HG03196 (cell line): ENCODE measurements at regions not wholly inside any gene's neighbourhood (a gene's known extent, or its start where the extent isn't known, plus 50 kb on each side); places are given as distances from the start of the nearest gene placed in this dataset.
"Not testable (repeated sequence)": the region's sequence is repeated elsewhere in the genome, so short reads cannot be mapped to it uniquely, and the experiment has no call there.

Source experiments
- ATAC-seq: cut with Tn5 transposase; IDR thresholded peaks from one replicate; pipeline ENCODE4 v1.9.1; 2021; ENCODE audit not compliant: unreplicated experiment

- no peak for ATAC-seq
These were observed 603.5 kb upstream of the ADAMTS5 start for GRCh38 chr21:27570306-27570868.

DNA sequence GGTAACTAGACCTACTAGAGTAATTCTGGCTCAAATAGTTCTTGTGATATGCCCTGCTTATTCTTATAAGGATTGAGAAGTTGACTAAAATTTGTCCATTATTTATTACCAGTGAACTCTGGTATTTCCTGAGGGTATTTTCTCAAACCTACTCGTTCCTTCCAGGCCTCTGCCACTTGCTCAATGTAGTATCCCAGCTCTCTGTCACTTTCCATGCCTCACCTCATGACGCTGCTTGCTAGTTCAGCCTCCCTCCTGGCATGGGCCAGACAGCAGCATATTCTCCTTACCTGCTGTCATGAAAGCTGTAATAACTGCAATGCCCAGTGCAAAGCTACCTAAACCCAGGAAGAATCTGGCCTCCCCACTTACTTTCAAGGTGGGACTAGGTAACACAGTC, 602.9 kb upstream of the ADAMTS5 start:
- ATAC-seq: no peak

DNA sequence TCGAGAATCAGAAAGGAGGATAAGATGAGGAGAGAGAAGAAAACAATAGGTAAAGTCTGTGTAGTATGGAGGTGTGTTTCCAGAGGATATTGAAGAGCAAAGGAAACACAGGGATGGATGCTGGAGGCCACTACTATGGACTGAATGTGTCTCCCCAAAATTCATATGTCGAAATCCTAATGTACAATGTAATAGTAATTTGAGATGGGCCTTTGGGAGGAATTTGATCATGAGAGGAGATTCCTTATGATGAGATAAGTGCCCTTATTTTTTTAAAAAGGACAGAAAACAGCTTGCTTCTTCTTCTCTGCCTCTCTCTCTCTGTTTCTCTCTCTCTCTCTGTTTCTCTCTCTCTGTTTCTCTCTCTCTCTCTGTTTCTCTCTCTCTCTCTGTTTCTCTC, 602.2 kb upstream of the ADAMTS5 start:
- ATAC-seq: no peak

GRCh38 chr21:27567381-27567780, 600.5 kb upstream of the ADAMTS5 start:
- no peak for ATAC-seq

DNA sequence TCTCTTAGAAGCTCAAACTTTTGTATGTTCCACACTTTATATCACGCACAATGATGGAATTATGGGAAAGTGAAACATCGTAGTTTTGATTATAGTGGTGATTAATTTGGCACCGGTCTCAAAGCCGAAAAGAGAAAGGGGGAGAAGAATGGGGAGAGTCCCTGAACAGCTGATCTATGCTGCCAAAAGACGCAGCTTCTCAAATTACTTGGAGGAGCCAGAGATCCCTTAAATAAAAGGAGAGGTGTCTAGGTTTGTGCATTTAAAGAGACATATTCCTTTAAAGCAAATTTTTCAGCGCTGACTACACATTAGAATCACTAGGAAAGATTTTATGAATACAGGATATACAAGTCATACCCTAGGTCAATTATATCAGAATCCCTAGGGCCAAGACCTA, 599.6 kb upstream of the ADAMTS5 start:
- ATAC-seq: no peak

DNA sequence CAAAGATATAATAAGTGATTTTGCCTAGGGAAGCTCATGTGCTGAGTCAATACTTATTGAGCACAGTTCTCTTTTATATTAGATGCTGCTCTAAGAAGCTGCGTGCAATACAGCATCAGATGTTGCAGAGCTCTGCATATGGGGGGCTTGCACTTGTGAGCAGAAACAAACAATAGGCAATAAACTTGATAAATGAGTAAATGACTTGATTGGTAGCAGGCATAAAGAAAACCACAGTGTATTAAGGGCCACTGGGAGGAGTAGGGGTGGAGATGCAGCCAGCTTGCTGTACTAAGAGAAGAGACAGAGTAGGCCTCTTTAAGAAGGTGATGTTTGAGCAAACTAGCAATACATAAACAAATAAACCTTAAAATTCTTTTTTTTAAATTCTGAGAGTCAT, 598.5 kb upstream of the ADAMTS5 start:
- no peak for ATAC-seq

GRCh38 chr21:27564684-27565301, 597.9 kb upstream of the ADAMTS5 start:
- ATAC-seq: no peak

- no peak for ATAC-seq
These were observed 595.4 kb upstream of the ADAMTS5 start for GRCh38 chr21:27562303-27562702.

DNA sequence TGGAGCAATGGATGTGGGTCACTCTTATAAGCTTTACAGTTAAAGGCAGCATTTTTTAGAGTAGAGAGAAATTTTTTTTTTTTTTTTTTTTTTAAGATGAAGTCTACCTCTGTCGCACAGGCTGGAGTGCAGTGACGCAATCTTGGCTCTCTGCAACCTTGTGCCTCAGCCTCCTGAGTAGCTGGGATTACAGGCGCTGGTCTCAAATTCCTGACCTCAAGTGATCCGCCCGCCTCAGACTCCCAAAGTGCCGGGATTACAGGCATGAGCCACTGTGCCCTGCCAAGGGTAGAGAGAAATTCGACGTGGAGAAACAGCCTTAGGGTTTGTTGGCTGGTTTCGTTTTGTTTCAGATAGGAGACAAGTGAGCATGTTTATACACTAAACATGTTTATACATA, 594.2 kb upstream of the ADAMTS5 start:
- ATAC-seq: no peak

DNA sequence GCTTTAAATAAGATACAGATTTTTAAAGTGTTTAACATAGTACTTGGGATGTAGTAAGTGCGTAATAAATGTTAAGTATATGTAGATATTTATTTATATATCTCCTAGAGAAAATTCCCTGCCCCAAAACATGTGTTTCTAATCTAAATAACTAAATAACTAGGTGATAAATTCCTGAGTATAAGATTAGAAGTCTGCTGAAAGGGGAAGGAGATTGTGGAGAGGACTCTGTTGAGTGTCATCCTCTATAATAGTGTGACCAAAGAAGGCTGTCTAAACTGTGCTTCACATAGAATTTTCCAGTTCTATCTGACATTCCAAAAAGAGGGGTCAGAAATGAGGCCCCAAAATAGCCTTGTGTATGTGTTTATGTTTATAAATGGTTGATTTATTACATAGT, 590.5 kb upstream of the ADAMTS5 start:
- ATAC-seq: no peak

GRCh38 chr21:27555996-27556395, 589.1 kb upstream of the ADAMTS5 start:
- no peak for ATAC-seq

GRCh38 chr21:27550287-27550686, 583.4 kb upstream of the ADAMTS5 start:
- ATAC-seq: no peak

DNA sequence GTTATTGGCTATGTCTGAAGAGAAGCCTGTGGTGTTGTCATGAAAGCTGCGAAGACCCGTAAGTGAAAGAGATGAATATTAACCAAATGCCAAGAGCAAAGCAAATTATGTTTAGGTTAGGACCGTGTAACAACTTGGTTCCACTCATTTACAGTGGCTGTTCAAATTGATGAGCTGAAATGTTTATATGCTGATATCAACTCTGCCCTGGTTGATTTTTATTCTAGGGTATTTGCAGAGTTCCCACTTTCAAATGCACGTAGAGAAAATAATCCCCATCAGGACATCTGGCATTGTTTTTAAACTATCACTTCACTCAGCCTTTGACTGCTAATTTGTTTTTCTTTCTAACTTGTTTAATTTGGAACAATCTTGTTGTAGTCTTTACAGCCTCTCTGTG, 581.6 kb upstream of the ADAMTS5 start:
- no peak for ATAC-seq

- no peak for ATAC-seq
These were observed 579.0 kb upstream of the ADAMTS5 start for GRCh38 chr21:27545754-27546349.

DNA sequence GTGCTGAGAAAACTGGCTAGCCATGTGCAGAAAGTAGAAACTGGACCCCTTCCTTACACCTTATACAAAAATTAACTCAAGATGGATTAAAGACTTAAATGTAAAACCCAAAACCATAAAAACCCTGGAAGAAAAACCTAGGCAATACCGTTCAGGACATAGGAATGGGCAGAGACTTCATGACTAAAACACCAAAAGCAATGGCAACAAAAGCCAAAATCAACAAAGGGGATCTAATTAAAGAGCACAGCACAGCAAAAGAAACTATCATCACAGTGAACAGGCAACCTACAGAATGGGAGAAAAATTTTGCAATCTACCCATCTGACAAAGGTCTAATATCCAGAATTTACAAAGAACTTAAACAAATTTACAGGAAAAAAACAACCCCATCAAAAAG, 575.2 kb upstream of the ADAMTS5 start:
- ATAC-seq: not testable (repeated sequence)

- no peak for ATAC-seq
These were observed 569.4 kb upstream of the ADAMTS5 start for GRCh38 chr21:27536319-27536718.

GRCh38 chr21:27535188-27535587, 568.3 kb upstream of the ADAMTS5 start:
- no peak for ATAC-seq

- no peak for ATAC-seq
These were observed 567.3 kb upstream of the ADAMTS5 start for GRCh38 chr21:27534206-27534605.

DNA sequence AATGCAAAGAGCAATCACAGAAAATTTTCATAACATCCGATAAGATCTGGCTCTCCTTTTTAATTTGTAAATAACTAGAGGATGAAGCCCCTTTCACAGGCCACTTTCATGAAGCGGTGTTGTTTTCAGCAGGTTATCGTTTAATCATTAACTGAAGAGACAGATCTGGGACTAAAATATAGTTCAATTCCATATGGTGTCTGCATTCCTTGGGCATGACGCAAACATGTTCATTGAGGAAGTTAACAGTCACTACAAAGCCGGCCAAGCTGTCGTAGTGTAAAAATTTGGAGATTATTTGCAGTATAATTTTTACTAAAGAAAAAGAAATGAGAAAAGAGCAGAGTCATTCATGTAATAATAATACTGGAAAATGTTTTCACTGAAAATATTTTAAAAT, 565.2 kb upstream of the ADAMTS5 start:
- ATAC-seq: no peak

- ATAC-seq: no peak
These were observed 561.8 kb upstream of the ADAMTS5 start for GRCh38 chr21:27528697-27529096.

DNA sequence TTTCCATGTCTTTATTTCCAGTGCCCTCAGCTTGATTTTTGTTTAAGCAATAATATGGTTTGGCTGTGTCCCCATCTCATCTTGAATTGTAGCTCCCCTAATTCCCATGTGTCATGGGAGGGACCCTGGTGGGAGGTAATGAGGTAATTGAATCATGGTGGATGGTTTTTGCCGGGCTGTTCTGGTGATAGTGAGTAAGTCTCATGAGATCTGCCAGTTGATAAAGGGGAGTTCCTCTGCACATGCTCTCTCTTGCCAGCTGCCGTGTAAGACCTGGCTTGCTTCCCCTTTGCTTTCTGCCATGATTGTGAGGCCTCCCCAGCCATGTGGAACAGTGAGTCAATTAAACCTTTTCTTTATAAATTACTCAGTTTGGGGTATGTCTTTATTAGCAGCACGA, 559.6 kb upstream of the ADAMTS5 start:
- ATAC-seq: no peak

GRCh38 chr21:27525780-27526179, 558.9 kb upstream of the ADAMTS5 start:
- no peak for ATAC-seq

DNA sequence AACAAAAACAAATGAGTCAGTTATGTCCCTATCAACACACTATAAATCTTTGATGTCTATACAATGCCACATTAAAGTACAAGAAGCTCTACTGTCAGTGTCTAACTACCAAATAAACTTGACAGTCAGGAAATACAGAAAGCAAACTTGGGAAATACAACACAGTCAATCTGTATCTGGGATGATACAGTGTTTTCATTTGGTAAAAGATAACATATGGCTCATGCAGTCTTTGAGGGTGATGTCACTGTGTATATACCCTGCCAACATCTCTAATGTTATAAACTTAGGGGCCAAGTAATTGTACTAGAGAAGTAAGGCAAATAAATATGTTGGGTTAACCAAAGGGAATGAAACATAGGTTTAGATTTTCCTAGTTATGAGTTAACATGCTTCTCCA, 552.5 kb upstream of the ADAMTS5 start:
- no peak for ATAC-seq
